SK-N-SH (cell line): ENCODE measurements at regions not wholly inside any gene's neighbourhood (a gene's known extent, or its start where the extent isn't known, plus 50 kb on each side); places are given as distances from the start of the nearest gene placed in this dataset.

ENCODE experiments used
- EP300 ChIP-seq, 2 experiments: IDR thresholded peaks; 2 replicates each; pipeline versions ENCODE4 v1.4.0 to v1.6.1; 2012; ENCODE audit warnings: borderline replicate concordance in 1 of 2, low read depth in 1 of 2, low read length in 1 of 2
- TF ChIP-seq, protein P1 (sequence below): fragments of 200-600 bp; sonication (generic); IDR thresholded peaks from 2 replicates; pipeline ENCODE4 v1.6.1; 2017; ENCODE audit warnings: antibody characterized with exemption, mild to moderate bottlenecking, moderate library complexity

- TF ChIP-seq EP300 (IDR thresholded peaks at IDR 0.05; ENCODE audit: borderline replicate concordance in 1 of 2, low read depth in 1 of 2, low read length in 1 of 2), result no peak
- TF ChIP-seq, protein P1, sequence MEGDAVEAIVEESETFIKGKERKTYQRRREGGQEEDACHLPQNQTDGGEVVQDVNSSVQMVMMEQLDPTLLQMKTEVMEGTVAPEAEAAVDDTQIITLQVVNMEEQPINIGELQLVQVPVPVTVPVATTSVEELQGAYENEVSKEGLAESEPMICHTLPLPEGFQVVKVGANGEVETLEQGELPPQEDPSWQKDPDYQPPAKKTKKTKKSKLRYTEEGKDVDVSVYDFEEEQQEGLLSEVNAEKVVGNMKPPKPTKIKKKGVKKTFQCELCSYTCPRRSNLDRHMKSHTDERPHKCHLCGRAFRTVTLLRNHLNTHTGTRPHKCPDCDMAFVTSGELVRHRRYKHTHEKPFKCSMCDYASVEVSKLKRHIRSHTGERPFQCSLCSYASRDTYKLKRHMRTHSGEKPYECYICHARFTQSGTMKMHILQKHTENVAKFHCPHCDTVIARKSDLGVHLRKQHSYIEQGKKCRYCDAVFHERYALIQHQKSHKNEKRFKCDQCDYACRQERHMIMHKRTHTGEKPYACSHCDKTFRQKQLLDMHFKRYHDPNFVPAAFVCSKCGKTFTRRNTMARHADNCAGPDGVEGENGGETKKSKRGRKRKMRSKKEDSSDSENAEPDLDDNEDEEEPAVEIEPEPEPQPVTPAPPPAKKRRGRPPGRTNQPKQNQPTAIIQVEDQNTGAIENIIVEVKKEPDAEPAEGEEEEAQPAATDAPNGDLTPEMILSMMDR, result no peak
These were observed 1306.9 kb downstream of the UQCRFS1 start for GRCh38 chr19:27906081-27906480.
